ENCODE measurements at regions not wholly inside any gene's neighbourhood (a gene's known extent, or its start where the extent isn't known, plus 50 kb on each side); places are given as distances from the start of the nearest gene placed in this dataset.

DNA sequence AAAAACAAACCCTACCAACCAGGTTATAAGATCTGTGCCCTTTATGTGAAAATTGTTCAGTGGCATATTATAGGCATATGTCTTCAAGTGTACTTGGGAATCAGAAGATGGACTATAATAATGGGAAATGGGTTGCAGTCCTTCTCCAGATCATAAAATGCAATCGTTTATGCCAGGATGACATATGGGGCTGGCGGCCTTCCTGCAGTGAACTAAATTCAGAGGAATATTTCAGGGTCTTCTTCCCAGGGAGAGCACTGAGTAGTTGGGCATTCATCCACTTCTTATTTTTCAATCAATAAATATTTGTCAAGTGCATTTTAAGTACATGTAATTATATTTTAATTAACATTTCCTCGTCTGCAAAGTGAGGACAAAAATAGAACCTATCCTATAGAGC is 176.2 kb upstream of the CNR1 start:
- no peaks in the 10 kb centered on the region for H3K79me2 ChIP-seq
- H2AFZ ChIP-seq: no peak overlapping the region
- no peaks in the 10 kb centered on the region for H4K20me1 ChIP-seq (ENCODE audit: insufficient read depth, poor library complexity, severe bottlenecking)
- TF ChIP-seq EZH2 (IDR thresholded peaks at IDR 0.05; ENCODE audit: borderline replicate concordance) (no peak), EZH2phosphoT487 (IDR thresholded peaks at IDR 0.05; ENCODE audit: low read depth, severe bottlenecking, unreplicated experiment) (no peak)
- TF ChIP-seq, protein P1, sequence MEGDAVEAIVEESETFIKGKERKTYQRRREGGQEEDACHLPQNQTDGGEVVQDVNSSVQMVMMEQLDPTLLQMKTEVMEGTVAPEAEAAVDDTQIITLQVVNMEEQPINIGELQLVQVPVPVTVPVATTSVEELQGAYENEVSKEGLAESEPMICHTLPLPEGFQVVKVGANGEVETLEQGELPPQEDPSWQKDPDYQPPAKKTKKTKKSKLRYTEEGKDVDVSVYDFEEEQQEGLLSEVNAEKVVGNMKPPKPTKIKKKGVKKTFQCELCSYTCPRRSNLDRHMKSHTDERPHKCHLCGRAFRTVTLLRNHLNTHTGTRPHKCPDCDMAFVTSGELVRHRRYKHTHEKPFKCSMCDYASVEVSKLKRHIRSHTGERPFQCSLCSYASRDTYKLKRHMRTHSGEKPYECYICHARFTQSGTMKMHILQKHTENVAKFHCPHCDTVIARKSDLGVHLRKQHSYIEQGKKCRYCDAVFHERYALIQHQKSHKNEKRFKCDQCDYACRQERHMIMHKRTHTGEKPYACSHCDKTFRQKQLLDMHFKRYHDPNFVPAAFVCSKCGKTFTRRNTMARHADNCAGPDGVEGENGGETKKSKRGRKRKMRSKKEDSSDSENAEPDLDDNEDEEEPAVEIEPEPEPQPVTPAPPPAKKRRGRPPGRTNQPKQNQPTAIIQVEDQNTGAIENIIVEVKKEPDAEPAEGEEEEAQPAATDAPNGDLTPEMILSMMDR (IDR thresholded peaks at IDR 0.05; ENCODE audit: poor library complexity): no peak
- no peaks in the 10 kb centered on the region for H3K9me3 ChIP-seq (ENCODE audit: low read depth)
- no peaks in the 10 kb centered on the region for H3K36me3 ChIP-seq (replicated peaks; ENCODE audit: insufficient read depth, low read depth)
- 88% methylated on average over 3 of the region's 3 CpGs for WGBS (ENCODE audit: low lambda C conversion rate, missing lambda C conversion rate)
- no peak overlapping the region for H3K4me2 ChIP-seq
- no peak overlapping the region for H3K27ac ChIP-seq
- H3K9me2 ChIP-seq (replicated peaks; ENCODE audit: insufficient read depth): no peaks in the 10 kb centered on the region
- H3K4me1 ChIP-seq (ENCODE audit: insufficient read depth): no peaks in the 10 kb centered on the region
- H3K4me3 ChIP-seq: no peak overlapping the region
- DNase-seq (ENCODE audit: low spot score): no peak
- H3K27me3 ChIP-seq: no peaks in the 10 kb centered on the region

DNA sequence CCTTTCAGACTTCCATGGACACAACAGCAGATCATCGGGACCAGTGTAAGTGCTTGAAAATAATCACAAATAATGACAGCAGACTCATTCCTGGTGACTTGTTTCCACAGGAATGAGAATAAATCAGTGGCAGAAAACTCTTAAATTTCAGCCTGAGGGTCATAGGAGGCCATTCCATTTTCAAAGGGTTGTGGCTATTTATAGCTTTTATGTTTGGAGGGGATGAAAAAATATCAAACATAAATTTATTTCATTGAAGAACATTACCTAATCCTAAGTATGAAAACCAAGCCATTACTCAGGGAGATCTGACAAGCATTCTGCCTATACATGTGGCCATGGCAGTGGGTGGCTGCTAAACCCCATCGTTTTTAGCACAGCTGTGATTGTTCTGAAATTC is 173.6 kb upstream of the CNR1 start:
- no peaks in the 10 kb centered on the region for H3K79me2 ChIP-seq
- TF ChIP-seq EZH2 (IDR thresholded peaks at IDR 0.05; ENCODE audit: borderline replicate concordance): no peak
- TF ChIP-seq, protein P1 (IDR thresholded peaks at IDR 0.05; ENCODE audit: poor library complexity): no peak
- no peak for TF ChIP-seq EZH2phosphoT487 (IDR thresholded peaks at IDR 0.05; ENCODE audit: low read depth, severe bottlenecking, unreplicated experiment)
- no peak overlapping the region for H2AFZ ChIP-seq
- 64% methylated on average over 2 of the region's 2 CpGs for WGBS (ENCODE audit: low lambda C conversion rate, missing lambda C conversion rate)
- H3K27ac ChIP-seq: no peak overlapping the region
- H3K4me1 ChIP-seq (ENCODE audit: insufficient read depth): no peaks in the 10 kb centered on the region
- no peak for DNase-seq (ENCODE audit: low spot score)
- H3K4me2 ChIP-seq: no peak overlapping the region
- no peaks in the 10 kb centered on the region for H4K20me1 ChIP-seq (ENCODE audit: insufficient read depth, poor library complexity, severe bottlenecking)
- no peaks in the 10 kb centered on the region for H3K36me3 ChIP-seq (replicated peaks; ENCODE audit: insufficient read depth, low read depth)
- no peak overlapping the region for H3K4me3 ChIP-seq
- no peaks in the 10 kb centered on the region for H3K27me3 ChIP-seq
- H3K9me3 ChIP-seq (ENCODE audit: low read depth): no peaks in the 10 kb centered on the region
- H3K9me2 ChIP-seq (replicated peaks; ENCODE audit: insufficient read depth): no peaks in the 10 kb centered on the region

DNA sequence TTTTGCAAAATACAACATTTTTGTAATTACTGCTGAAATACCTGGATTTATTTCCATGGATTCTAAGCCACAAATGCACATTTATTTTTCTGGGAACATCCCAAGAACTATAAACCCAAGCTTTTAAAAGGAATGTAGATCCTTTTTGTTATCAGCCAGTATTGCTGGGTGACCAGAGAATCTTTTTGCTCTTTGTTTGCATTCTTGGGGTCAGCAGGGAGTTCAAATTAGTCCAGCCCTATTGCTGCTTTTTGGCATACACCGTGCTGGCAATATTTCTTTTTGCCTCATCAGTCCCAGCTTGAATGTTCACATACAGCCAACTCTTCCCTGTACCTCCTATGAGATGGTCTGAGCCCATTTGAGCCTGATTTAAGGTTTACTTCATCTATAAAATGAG is 155.2 kb upstream of the CNR1 start:
- Histone ChIP-seq H3K79me2 (no peaks in the 10 kb centered on the region), H2AFZ (no peak overlapping the region), H3K9me3 (ENCODE audit: low read depth) (no peaks in the 10 kb centered on the region), H3K27ac (no peak overlapping the region), H3K4me3 (no peak overlapping the region), H3K36me3 (replicated peaks; ENCODE audit: insufficient read depth, low read depth) (no peaks in the 10 kb centered on the region), H4K20me1 (ENCODE audit: insufficient read depth, poor library complexity, severe bottlenecking) (no peaks in the 10 kb centered on the region), H3K4me2 (no peak overlapping the region), H3K4me1 (ENCODE audit: insufficient read depth) (no peaks in the 10 kb centered on the region), H3K9me2 (replicated peaks; ENCODE audit: insufficient read depth) (no peaks in the 10 kb centered on the region), H3K27me3 (no peaks in the 10 kb centered on the region)
- WGBS (ENCODE audit: low lambda C conversion rate, missing lambda C conversion rate): 62% methylated on average over 1 of the region's 1 CpG
- TF ChIP-seq, protein P1 (IDR thresholded peaks at IDR 0.05; ENCODE audit: poor library complexity): no peak
- TF ChIP-seq EZH2phosphoT487 (IDR thresholded peaks at IDR 0.05; ENCODE audit: low read depth, severe bottlenecking, unreplicated experiment): no peak
- TF ChIP-seq EZH2 (IDR thresholded peaks at IDR 0.05; ENCODE audit: borderline replicate concordance): no peak
- no peak for DNase-seq (ENCODE audit: low spot score)

DNA sequence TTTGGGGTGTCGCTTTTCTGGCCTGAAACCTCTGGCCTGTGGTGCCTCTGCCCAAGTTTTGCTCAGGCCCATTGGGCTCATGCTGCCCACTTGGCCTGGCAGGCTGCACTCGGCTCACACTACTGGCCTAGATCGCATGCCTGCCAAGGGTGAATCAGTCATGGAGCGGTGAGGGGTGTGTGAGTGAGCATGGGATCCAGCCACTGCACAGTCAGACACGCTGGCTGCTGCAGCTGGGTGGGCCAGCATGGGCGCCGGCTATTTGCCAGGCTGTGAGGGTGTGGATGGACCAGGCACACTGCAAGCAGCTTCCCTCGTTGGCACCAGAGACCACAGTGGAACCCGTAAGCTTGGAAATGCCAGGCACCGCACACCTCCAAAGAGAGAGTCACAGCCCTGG is 145.4 kb upstream of the CNR1 start:
- Histone ChIP-seq H3K27me3 (no peaks in the 10 kb centered on the region), H3K36me3 (replicated peaks; ENCODE audit: insufficient read depth, low read depth) (no peaks in the 10 kb centered on the region), H2AFZ (no peak overlapping the region), H3K27ac (no peak overlapping the region), H3K4me1 (ENCODE audit: insufficient read depth) (no peaks in the 10 kb centered on the region), H3K9me2 (replicated peaks; ENCODE audit: insufficient read depth) (no peaks in the 10 kb centered on the region), H3K4me2 (no peak overlapping the region), H4K20me1 (ENCODE audit: insufficient read depth, poor library complexity, severe bottlenecking) (no peaks in the 10 kb centered on the region), H3K79me2 (no peaks in the 10 kb centered on the region), H3K9me3 (ENCODE audit: low read depth) (no peaks in the 10 kb centered on the region), H3K4me3 (no peak overlapping the region)
- TF ChIP-seq EZH2 (IDR thresholded peaks at IDR 0.05; ENCODE audit: borderline replicate concordance): no peak
- TF ChIP-seq, protein P1 (IDR thresholded peaks at IDR 0.05; ENCODE audit: poor library complexity): no peak
- TF ChIP-seq EZH2phosphoT487 (IDR thresholded peaks at IDR 0.05; ENCODE audit: low read depth, severe bottlenecking, unreplicated experiment): no peak
- 94% methylated on average over 10 of the region's 10 CpGs for WGBS (ENCODE audit: low lambda C conversion rate, missing lambda C conversion rate)
- no peak for DNase-seq (ENCODE audit: low spot score)
